ENCODE measurements at regions not wholly inside any gene's neighbourhood (a gene's known extent, or its start where the extent isn't known, plus 50 kb on each side); places are given as distances from the start of the nearest gene placed in this dataset.

DNA sequence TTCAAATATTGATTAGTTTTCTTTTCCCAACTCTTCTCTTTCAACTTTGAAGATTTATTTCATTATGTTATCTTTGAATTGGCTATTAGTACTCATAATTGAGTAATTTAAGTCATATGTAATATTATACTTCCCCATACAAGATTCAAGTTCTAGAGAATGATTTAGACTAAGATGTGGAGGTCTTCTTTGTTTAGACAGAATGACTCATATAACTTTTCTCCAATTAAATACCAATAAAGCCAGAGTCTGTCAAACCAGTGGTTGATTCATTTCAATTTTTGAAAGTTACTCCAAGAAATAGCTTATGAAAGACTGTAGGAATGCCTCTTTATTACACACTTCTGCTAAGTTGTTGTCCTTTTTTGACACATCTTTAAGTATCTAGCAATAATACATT lies 115.8 kb upstream of the SLC35F3 start:
- no peak for TF ChIP-seq POLR2A (IDR thresholded peaks at IDR 0.05)
- TF ChIP-seq, protein P1, sequence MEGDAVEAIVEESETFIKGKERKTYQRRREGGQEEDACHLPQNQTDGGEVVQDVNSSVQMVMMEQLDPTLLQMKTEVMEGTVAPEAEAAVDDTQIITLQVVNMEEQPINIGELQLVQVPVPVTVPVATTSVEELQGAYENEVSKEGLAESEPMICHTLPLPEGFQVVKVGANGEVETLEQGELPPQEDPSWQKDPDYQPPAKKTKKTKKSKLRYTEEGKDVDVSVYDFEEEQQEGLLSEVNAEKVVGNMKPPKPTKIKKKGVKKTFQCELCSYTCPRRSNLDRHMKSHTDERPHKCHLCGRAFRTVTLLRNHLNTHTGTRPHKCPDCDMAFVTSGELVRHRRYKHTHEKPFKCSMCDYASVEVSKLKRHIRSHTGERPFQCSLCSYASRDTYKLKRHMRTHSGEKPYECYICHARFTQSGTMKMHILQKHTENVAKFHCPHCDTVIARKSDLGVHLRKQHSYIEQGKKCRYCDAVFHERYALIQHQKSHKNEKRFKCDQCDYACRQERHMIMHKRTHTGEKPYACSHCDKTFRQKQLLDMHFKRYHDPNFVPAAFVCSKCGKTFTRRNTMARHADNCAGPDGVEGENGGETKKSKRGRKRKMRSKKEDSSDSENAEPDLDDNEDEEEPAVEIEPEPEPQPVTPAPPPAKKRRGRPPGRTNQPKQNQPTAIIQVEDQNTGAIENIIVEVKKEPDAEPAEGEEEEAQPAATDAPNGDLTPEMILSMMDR (IDR thresholded peaks at IDR 0.05), result no peak
- no peak for TF ChIP-seq EP300 (IDR thresholded peaks at IDR 0.05)
